HG03520 (cell line): ENCODE measurements at regions not wholly inside any gene's neighbourhood (a gene's known extent, or its start where the extent isn't known, plus 50 kb on each side); places are given as distances from the start of the nearest gene placed in this dataset.
"Not testable (repeated sequence)": the region's sequence is repeated elsewhere in the genome, so short reads cannot be mapped to it uniquely, and the experiment has no call there.

Experiments
- ATAC-seq: cut with Tn5 transposase; IDR thresholded peaks from one replicate; pipeline ENCODE4 v1.9.1; 2021; ENCODE audit warnings: mild to moderate bottlenecking, moderate library complexity; ENCODE audit not compliant: unreplicated experiment

- no peak for ATAC-seq
Observed at GRCh38 chr1:95582191-95582590, 348.2 kb downstream of the RWDD3 start.

- no peak for ATAC-seq
Observed at GRCh38 chr1:95582746-95583145, 348.7 kb downstream of the RWDD3 start.

- no peak for ATAC-seq
Observed at GRCh38 chr1:95583661-95584210, 349.7 kb downstream of the RWDD3 start.

GRCh38 chr1:95584315-95584714 lies 350.3 kb downstream of the RWDD3 start:
- no peak for ATAC-seq

GRCh38 chr1:95604771-95605170 lies 370.8 kb downstream of the RWDD3 start:
- ATAC-seq: no peak

- ATAC-seq: no peak
Observed at GRCh38 chr1:95614197-95614596, 380.2 kb downstream of the RWDD3 start.

GRCh38 chr1:95615421-95615820 lies 381.4 kb downstream of the RWDD3 start:
- ATAC-seq: no peak

GRCh38 chr1:95620076-95620475 lies 386.1 kb downstream of the RWDD3 start:
- no peak for ATAC-seq

GRCh38 chr1:95622609-95623008 lies 388.6 kb downstream of the RWDD3 start:
- ATAC-seq: no peak

- ATAC-seq: no peak
Observed at GRCh38 chr1:95625224-95625623, 391.2 kb downstream of the RWDD3 start.

- ATAC-seq: no peak
Observed at GRCh38 chr1:95627244-95627643, 393.2 kb downstream of the RWDD3 start.

GRCh38 chr1:95631695-95632094 lies 397.7 kb downstream of the RWDD3 start:
- ATAC-seq: no peak

- ATAC-seq: no peak
Observed at GRCh38 chr1:95635811-95636210, 401.8 kb downstream of the RWDD3 start.

GRCh38 chr1:95636897-95637296 lies 402.9 kb downstream of the RWDD3 start:
- no peak for ATAC-seq

GRCh38 chr1:95640746-95641145 lies 406.7 kb downstream of the RWDD3 start:
- ATAC-seq: no peak

- ATAC-seq: no peak
Observed at GRCh38 chr1:95641386-95641785, 407.4 kb downstream of the RWDD3 start.

GRCh38 chr1:95642035-95642434 lies 408.0 kb downstream of the RWDD3 start:
- no peak for ATAC-seq

GRCh38 chr1:95643071-95643470 lies 409.1 kb downstream of the RWDD3 start:
- no peak for ATAC-seq

- not testable (repeated sequence) for ATAC-seq
Observed at GRCh38 chr1:95645126-95645525, 411.1 kb downstream of the RWDD3 start.

GRCh38 chr1:95650631-95651030 lies 416.6 kb downstream of the RWDD3 start:
- ATAC-seq: no peak

GRCh38 chr1:95652423-95652965 lies 418.5 kb downstream of the RWDD3 start:
- no peak for ATAC-seq

GRCh38 chr1:95653618-95654017 lies 419.6 kb downstream of the RWDD3 start:
- ATAC-seq: no peak

GRCh38 chr1:95655321-95656020 lies 421.5 kb downstream of the RWDD3 start:
- no peak for ATAC-seq
